OCI-LY1 (cell line): ENCODE measurements at regions not wholly inside any gene's neighbourhood (a gene's known extent, or its start where the extent isn't known, plus 50 kb on each side); places are given as distances from the start of the nearest gene placed in this dataset.

Source experiments
- EZH2 ChIP-seq: fragments of 200-600 bp; sonication (generic), shearing (Covaris generic); IDR thresholded peaks from 2 replicates; pipeline ENCODE4 v1.8.0; 2017; ENCODE audit warnings: borderline replicate concordance, mixed run types, mild to moderate bottlenecking, antibody characterized with exemption, low read length, moderate library complexity, mixed read lengths
- TF ChIP-seq, protein P1 (sequence below): fragments of 200-600 bp; sonication (generic), shearing (Covaris generic); IDR thresholded peaks from 2 replicates; pipeline ENCODE4 v1.5.1; 2017; ENCODE audit warnings: mild to moderate bottlenecking, antibody characterized with exemption, low read length, moderate library complexity, mixed read lengths

DNA sequence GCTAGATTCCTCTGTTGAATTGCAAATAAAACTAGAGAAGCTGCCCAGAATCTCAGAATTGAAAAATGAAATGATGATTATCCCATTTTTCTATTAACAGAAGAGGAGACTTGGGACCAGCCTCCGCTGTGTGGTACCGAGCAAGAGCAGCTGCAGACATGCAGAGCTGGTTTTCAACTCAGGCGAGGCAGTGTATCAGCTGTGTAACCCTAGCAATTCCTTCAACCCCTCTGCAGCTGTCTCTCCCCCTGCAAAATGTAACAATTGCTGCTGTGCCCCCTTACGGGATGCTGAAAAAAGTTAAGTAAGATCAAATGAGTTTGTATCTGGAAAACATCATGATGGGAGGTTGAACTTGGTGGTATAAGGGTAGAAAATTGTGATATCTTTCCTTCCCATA, 98.5 kb upstream of the C3orf80 start:
- TF ChIP-seq, protein P1, sequence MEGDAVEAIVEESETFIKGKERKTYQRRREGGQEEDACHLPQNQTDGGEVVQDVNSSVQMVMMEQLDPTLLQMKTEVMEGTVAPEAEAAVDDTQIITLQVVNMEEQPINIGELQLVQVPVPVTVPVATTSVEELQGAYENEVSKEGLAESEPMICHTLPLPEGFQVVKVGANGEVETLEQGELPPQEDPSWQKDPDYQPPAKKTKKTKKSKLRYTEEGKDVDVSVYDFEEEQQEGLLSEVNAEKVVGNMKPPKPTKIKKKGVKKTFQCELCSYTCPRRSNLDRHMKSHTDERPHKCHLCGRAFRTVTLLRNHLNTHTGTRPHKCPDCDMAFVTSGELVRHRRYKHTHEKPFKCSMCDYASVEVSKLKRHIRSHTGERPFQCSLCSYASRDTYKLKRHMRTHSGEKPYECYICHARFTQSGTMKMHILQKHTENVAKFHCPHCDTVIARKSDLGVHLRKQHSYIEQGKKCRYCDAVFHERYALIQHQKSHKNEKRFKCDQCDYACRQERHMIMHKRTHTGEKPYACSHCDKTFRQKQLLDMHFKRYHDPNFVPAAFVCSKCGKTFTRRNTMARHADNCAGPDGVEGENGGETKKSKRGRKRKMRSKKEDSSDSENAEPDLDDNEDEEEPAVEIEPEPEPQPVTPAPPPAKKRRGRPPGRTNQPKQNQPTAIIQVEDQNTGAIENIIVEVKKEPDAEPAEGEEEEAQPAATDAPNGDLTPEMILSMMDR = no peak
- TF ChIP-seq EZH2 = no peak
